Ascending aorta (tissue), 2 donors: ENCODE measurements at regions not wholly inside any gene's neighbourhood (a gene's known extent, or its start where the extent isn't known, plus 50 kb on each side); places are given as distances from the start of the nearest gene placed in this dataset.

Source experiments
- DNase-seq, 2 donors: peaks; one replicate each; pipeline ENCODE4 v3.0.0-alpha.2; 2019; ENCODE audit warnings: low spot score in 2 of 2
- H3K27ac ChIP-seq, 2 donors: fragments of 200-600 bp; sonication (generic); one replicate each; pipeline ENCODE4 v1.5.1; 2016 to 2017; ENCODE audit warnings: mild to moderate bottlenecking in 1 of 2
- H3K27me3 ChIP-seq: fragments of 200-600 bp; sonication (generic); one replicate; pipeline ENCODE4 v1.5.1; 2017
- H3K36me3 ChIP-seq, 2 donors: fragments of 200-600 bp; sonication (generic); one replicate each; pipeline ENCODE4 v1.5.1; 2016
- H3K4me1 ChIP-seq, 2 donors: fragments of 200-600 bp; sonication (generic); one replicate each; pipeline ENCODE4 v1.5.1; 2016 to 2017; ENCODE audit warnings: mild to moderate bottlenecking in 1 of 2
- H3K4me3 ChIP-seq, 2 donors: fragments of 200-600 bp; sonication (generic); one replicate each; pipeline ENCODE4 v1.5.1; 2016 to 2017; ENCODE audit warnings: mild to moderate bottlenecking in 1 of 2
- H3K9me3 ChIP-seq, 2 donors: fragments of 200-600 bp; sonication (generic); one replicate each; pipeline ENCODE4 v1.5.1; 2016
- CTCF ChIP-seq, 3 experiments: fragments of 200-600 bp in 2 of 3; fragments of 450-650 bp in 1 of 3; sonication (generic) in 2 of 3; IDR thresholded peaks; one replicate each; pipeline ENCODE4 v1.5.1; 2016 to 2019; ENCODE audit warnings: antibody characterized with exemption in 3 of 3, mild to moderate bottlenecking in 1 of 3, moderate library complexity in 1 of 3
- intact Hi-C: fragments of 100-400 bp; cut with DNase I; formaldehyde crosslinking; loops from one replicate; pipeline ENCODE4 v1.15.1; 2023

- H3K27ac ChIP-seq, result no peak overlapping the region
- no peak overlapping the region for H3K4me3 ChIP-seq
- no peak for TF ChIP-seq CTCF (IDR thresholded peaks at IDR 0.05)
- intact Hi-C loops, result no loop called here
- DNase-seq, result no peak
- no peaks in the 10 kb centered on the region for H3K4me1 ChIP-seq
- no peaks in the 10 kb centered on the region for H3K27me3 ChIP-seq
- no peaks in the 10 kb centered on the region for H3K36me3 ChIP-seq
- no peaks in the 10 kb centered on the region for H3K9me3 ChIP-seq
These were observed 66.4 kb downstream of the NKX6-1 start for GRCh38 chr4:84432713-84433112.

- Histone ChIP-seq H3K27ac (no peak overlapping the region), H3K9me3 (no peaks in the 10 kb centered on the region), H3K36me3 (no peaks in the 10 kb centered on the region), H3K4me3 (no peak overlapping the region), H3K4me1 (no peaks in the 10 kb centered on the region), H3K27me3 (no peaks in the 10 kb centered on the region)
- DNase-seq, result no peak
- TF ChIP-seq CTCF (IDR thresholded peaks at IDR 0.05), result no peak
- intact Hi-C loops, result no loop called here
These were observed 78.5 kb downstream of the NKX6-1 start for GRCh38 chr4:84420608-84421007.

- DNase-seq, result no peak
- Histone ChIP-seq H3K4me1 (no peaks in the 10 kb centered on the region), H3K27me3 (no peaks in the 10 kb centered on the region), H3K27ac (no peak overlapping the region), H3K36me3 (no peaks in the 10 kb centered on the region), H3K4me3 (no peak overlapping the region), H3K9me3 (no peaks in the 10 kb centered on the region)
- no peak for TF ChIP-seq CTCF (IDR thresholded peaks at IDR 0.05)
- intact Hi-C loops, result no loop called here
These were observed 79.9 kb downstream of the NKX6-1 start for GRCh38 chr4:84419201-84419600.

GRCh38 chr4:84417997-84418709 is 80.9 kb downstream of the NKX6-1 start:
- Histone ChIP-seq H3K9me3 (no peaks in the 10 kb centered on the region), H3K36me3 (no peaks in the 10 kb centered on the region), H3K4me1 (no peaks in the 10 kb centered on the region), H3K27me3 (no peaks in the 10 kb centered on the region), H3K27ac (no peak overlapping the region), H3K4me3 (no peak overlapping the region)
- no peak for TF ChIP-seq CTCF (IDR thresholded peaks at IDR 0.05)
- intact Hi-C loops, result no loop called here
- no peak for DNase-seq

GRCh38 chr4:84413976-84414375 is 85.1 kb downstream of the NKX6-1 start:
- TF ChIP-seq CTCF (IDR thresholded peaks at IDR 0.05), result no peak
- H3K27me3 ChIP-seq, result no peaks in the 10 kb centered on the region
- no peaks in the 10 kb centered on the region for H3K9me3 ChIP-seq
- H3K27ac ChIP-seq, result no peak overlapping the region
- H3K4me1 ChIP-seq, result no peaks in the 10 kb centered on the region
- no peak overlapping the region for H3K4me3 ChIP-seq
- intact Hi-C loops, result no loop called here
- DNase-seq, result no peak
- no peaks in the 10 kb centered on the region for H3K36me3 ChIP-seq

- no peak for DNase-seq
- H3K27ac ChIP-seq, result no peak overlapping the region
- H3K36me3 ChIP-seq, result no peaks in the 10 kb centered on the region
- H3K27me3 ChIP-seq, result no peaks in the 10 kb centered on the region
- H3K9me3 ChIP-seq, result no peaks in the 10 kb centered on the region
- TF ChIP-seq CTCF (IDR thresholded peaks at IDR 0.05), result no peak
- no peak overlapping the region for H3K4me3 ChIP-seq
- intact Hi-C loops, result no loop called here
- H3K4me1 ChIP-seq, result no peaks in the 10 kb centered on the region
These were observed 85.6 kb downstream of the NKX6-1 start for GRCh38 chr4:84413480-84413879.
